ENCODE measurements at regions not wholly inside any gene's neighbourhood (a gene's known extent, or its start where the extent isn't known, plus 50 kb on each side); places are given as distances from the start of the nearest gene placed in this dataset.

DNA sequence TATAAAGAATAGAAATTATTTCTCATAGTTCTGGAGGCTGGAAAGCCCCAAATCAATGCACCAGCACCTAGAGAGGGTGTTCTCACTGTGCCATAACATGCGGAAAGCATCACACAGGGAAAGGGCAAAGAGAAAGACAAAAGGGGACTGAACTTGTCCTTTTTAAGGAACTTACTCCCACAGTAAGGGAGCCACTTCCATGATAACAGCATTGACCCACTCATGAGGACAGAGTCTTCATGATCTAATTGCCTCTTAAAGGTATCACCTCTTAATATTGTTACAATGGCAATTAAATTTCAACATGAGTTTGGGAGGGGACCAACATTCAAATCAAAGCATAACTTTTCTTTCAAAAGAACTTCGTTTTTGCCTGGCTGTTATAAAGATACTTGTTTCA lies 582.2 kb upstream of the ARID1B start:
- ChIA-PET CTCF (no interaction called here), POLR2A (no interaction called here), RAD21 (ENCODE audit: low non-redundant PET in 1 of 2, low total read pairs in 2 of 2, uncharacterized antibody in 2 of 2, unreplicated experiment in 2 of 2) (no interaction called here)
- Histone ChIP-seq H3K4me2 (ENCODE audit: low read length) (no peak overlapping the region), H3K36me3 (ENCODE audit: control insufficient read depth in 1 of 2, insufficient read depth in 2 of 2, low read length in 2 of 2) (no peaks in the 10 kb centered on the region), H3K4me3 (replicated peaks in 1 of 2; ENCODE audit: low read depth in 1 of 2, low read length in 2 of 2) (no peak overlapping the region), H3K27ac (ENCODE audit: low read depth, low read length) (no peak overlapping the region), H3K79me2 (ENCODE audit: insufficient read depth, low read length) (no peaks in the 10 kb centered on the region), H3K9ac (ENCODE audit: low read length) (no peak overlapping the region), H3K9me2 (ENCODE audit: insufficient read depth) (no peaks in the 10 kb centered on the region), H3K4me1 (ENCODE audit: control insufficient read depth in 1 of 2, insufficient read depth in 2 of 2, low read length in 2 of 2) (no peaks in the 10 kb centered on the region), H3K9me3 (ENCODE audit: control insufficient read depth in 1 of 2, insufficient read depth in 1 of 2, low read depth in 1 of 2, low read length in 2 of 2) (no peaks in the 10 kb centered on the region), H4K20me1 (ENCODE audit: insufficient read depth) (no peaks in the 10 kb centered on the region), H2AFZ (ENCODE audit: low read depth, low read length, poor library complexity, severe bottlenecking) (no peak overlapping the region), H3K27me3 (ENCODE audit: insufficient read depth, low read length) (no peaks in the 10 kb centered on the region)
- TF ChIP-seq EZH2 (IDR thresholded peaks at IDR 0.05) (no peak), TCF7L2 (IDR thresholded peaks at IDR 0.05; ENCODE audit: borderline replicate concordance, extremely low read depth, insufficient read depth, insufficient read length) (no peak), ATF3 (IDR thresholded peaks at IDR 0.05) (no peak), ZNF274 (IDR thresholded peaks at IDR 0.05; ENCODE audit: low read depth, low read length) (no peak), ZFX (IDR thresholded peaks at IDR 0.05) (no peak), YY1 (IDR thresholded peaks at IDR 0.05; ENCODE audit: extremely low read depth, insufficient replicate concordance, low read depth, low read length) (no peak), JUND (IDR thresholded peaks at IDR 0.05) (no peak), POLR2A (IDR thresholded peaks at IDR 0.05; ENCODE audit: borderline replicate concordance, extremely low read depth, insufficient read depth, insufficient read length) (no peak)
- DNase-seq (ENCODE audit: low read depth, low spot score) (no peak), ATAC-seq (no peak)
- no TSS peak for BruUV-seq (replicated peaks)
- intact Hi-C loops (cut with micrococcal nuclease), result no loop called here

GRCh38 chr6:156193381-156193780 lies 583.8 kb upstream of the ARID1B start:
- Histone ChIP-seq H3K4me2 (ENCODE audit: low read length) (no peak overlapping the region), H3K36me3 (ENCODE audit: control insufficient read depth in 1 of 2, insufficient read depth in 2 of 2, low read length in 2 of 2) (no peaks in the 10 kb centered on the region), H3K9me3 (ENCODE audit: control insufficient read depth in 1 of 2, insufficient read depth in 1 of 2, low read depth in 1 of 2, low read length in 2 of 2) (no peaks in the 10 kb centered on the region), H3K4me3 (replicated peaks in 1 of 2; ENCODE audit: low read depth in 1 of 2, low read length in 2 of 2) (no peak overlapping the region), H3K27me3 (ENCODE audit: insufficient read depth, low read length) (no peaks in the 10 kb centered on the region), H3K9ac (ENCODE audit: low read length) (no peak overlapping the region), H3K79me2 (ENCODE audit: insufficient read depth, low read length) (no peaks in the 10 kb centered on the region), H2AFZ (ENCODE audit: low read depth, low read length, poor library complexity, severe bottlenecking) (no peak overlapping the region), H4K20me1 (ENCODE audit: insufficient read depth) (no peaks in the 10 kb centered on the region; the same call in 1 of the 2 replicates), H3K27ac (ENCODE audit: low read depth, low read length) (no peak overlapping the region), H3K4me1 (ENCODE audit: control insufficient read depth in 1 of 2, insufficient read depth in 2 of 2, low read length in 2 of 2) (no peaks in the 10 kb centered on the region), H3K9me2 (ENCODE audit: insufficient read depth) (no peaks in the 10 kb centered on the region)
- ATAC-seq (no peak), DNase-seq (ENCODE audit: low read depth, low spot score) (no peak)
- intact Hi-C loops (cut with micrococcal nuclease), result no loop called here
- RAD21 ChIA-PET (ENCODE audit: low non-redundant PET in 1 of 2, low total read pairs in 2 of 2, uncharacterized antibody in 2 of 2, unreplicated experiment in 2 of 2), result no interaction called here
- TF ChIP-seq EZH2 (IDR thresholded peaks at IDR 0.05), result no peak
- POLR2A ChIA-PET, result no interaction called here
- CTCF ChIA-PET, result no interaction called here
- BruUV-seq (replicated peaks), result no TSS peak
